ENCODE measurements at regions not wholly inside any gene's neighbourhood (a gene's known extent, or its start where the extent isn't known, plus 50 kb on each side); places are given as distances from the start of the nearest gene placed in this dataset.
A peak's percentile ranks its signal among the peaks of the same experiment; 100 is the strongest.

- no peaks in the 10 kb centered on the region for H3K4me1 ChIP-seq (ENCODE audit: insufficient read depth)
- H3K9me2 ChIP-seq (replicated peaks; ENCODE audit: insufficient read depth) = no peaks in the 10 kb centered on the region
- WGBS (ENCODE audit: low lambda C conversion rate, missing lambda C conversion rate) = 85% methylated on average over 30 of the region's 37 CpGs
- H4K20me1 ChIP-seq (ENCODE audit: insufficient read depth, poor library complexity, severe bottlenecking) = no peaks in the 10 kb centered on the region
- H3K27ac ChIP-seq = no peak overlapping the region
- no peaks in the 10 kb centered on the region for H3K79me2 ChIP-seq
- no peak overlapping the region for H2AFZ ChIP-seq
- DNase-seq (ENCODE audit: low spot score) = no peak
- TF ChIP-seq EZH2 (IDR thresholded peaks at IDR 0.05; ENCODE audit: borderline replicate concordance) (no peak), CTCF (IDR thresholded peaks at IDR 0.05; ENCODE audit: poor library complexity) (no peak), EZH2phosphoT487 (IDR thresholded peaks at IDR 0.05; ENCODE audit: low read depth, severe bottlenecking, unreplicated experiment) (no peak)
- H3K4me2 ChIP-seq = no peak overlapping the region
- H3K36me3 ChIP-seq (replicated peaks; ENCODE audit: insufficient read depth, low read depth) = no peaks in the 10 kb centered on the region
- no peaks in the 10 kb centered on the region for H3K9me3 ChIP-seq (ENCODE audit: low read depth)
- no peaks in the 10 kb centered on the region for H3K27me3 ChIP-seq
- H3K4me3 ChIP-seq = no peak overlapping the region
These were observed 58.6 kb downstream of the PHETA1 start for GRCh38 chr12:111310076-111310870.

GRCh38 chr12:111309584-111309983 lies 59.3 kb downstream of the PHETA1 start:
- Histone ChIP-seq H3K9me3 (ENCODE audit: low read depth) (no peaks in the 10 kb centered on the region), H3K4me2 (no peak overlapping the region), H3K36me3 (replicated peaks; ENCODE audit: insufficient read depth, low read depth) (no peaks in the 10 kb centered on the region), H3K79me2 (no peaks in the 10 kb centered on the region), H4K20me1 (ENCODE audit: insufficient read depth, poor library complexity, severe bottlenecking) (no peaks in the 10 kb centered on the region), H3K4me1 (ENCODE audit: insufficient read depth) (no peaks in the 10 kb centered on the region), H3K27ac (no peak overlapping the region), H3K9me2 (replicated peaks; ENCODE audit: insufficient read depth) (no peaks in the 10 kb centered on the region), H3K27me3 (no peaks in the 10 kb centered on the region), H3K4me3 (no peak overlapping the region), H2AFZ (no peak overlapping the region)
- TF ChIP-seq EZH2 (IDR thresholded peaks at IDR 0.05; ENCODE audit: borderline replicate concordance) = no peak
- TF ChIP-seq CTCF (IDR thresholded peaks at IDR 0.05; ENCODE audit: poor library complexity) = no peak
- TF ChIP-seq EZH2phosphoT487 (IDR thresholded peaks at IDR 0.05; ENCODE audit: low read depth, severe bottlenecking, unreplicated experiment) = no peak
- 89% methylated on average over 2 of the region's 3 CpGs for WGBS (ENCODE audit: low lambda C conversion rate, missing lambda C conversion rate)
- no peak for DNase-seq (ENCODE audit: low spot score)

- no peak for DNase-seq (ENCODE audit: low spot score)
- Histone ChIP-seq H3K4me3 (no peak overlapping the region), H3K9me2 (replicated peaks; ENCODE audit: insufficient read depth) (no peaks in the 10 kb centered on the region), H3K9me3 (ENCODE audit: low read depth) (no peaks in the 10 kb centered on the region), H3K4me2 (no peak overlapping the region), H3K27me3 (no peaks in the 10 kb centered on the region), H3K4me1 (ENCODE audit: insufficient read depth) (no peaks in the 10 kb centered on the region), H3K36me3 (replicated peaks; ENCODE audit: insufficient read depth, low read depth) (no peaks in the 10 kb centered on the region), H3K27ac (no peak overlapping the region), H3K79me2 (no peaks in the 10 kb centered on the region), H4K20me1 (ENCODE audit: insufficient read depth, poor library complexity, severe bottlenecking) (no peaks in the 10 kb centered on the region), H2AFZ (no peak overlapping the region)
- 85% methylated on average over 7 of the region's 7 CpGs for WGBS (ENCODE audit: low lambda C conversion rate, missing lambda C conversion rate)
- no peak for TF ChIP-seq EZH2phosphoT487 (IDR thresholded peaks at IDR 0.05; ENCODE audit: low read depth, severe bottlenecking, unreplicated experiment)
These were observed 60.4 kb downstream of the PHETA1 start for GRCh38 chr12:111308473-111308872.

- Histone ChIP-seq H3K36me3 (replicated peaks; ENCODE audit: insufficient read depth, low read depth) (no peaks in the 10 kb centered on the region), H4K20me1 (ENCODE audit: insufficient read depth, poor library complexity, severe bottlenecking) (no peaks in the 10 kb centered on the region), H3K4me2 (no peak overlapping the region), H3K27me3 (no peaks in the 10 kb centered on the region), H3K4me3 (no peak overlapping the region), H3K9me2 (replicated peaks; ENCODE audit: insufficient read depth) (no peaks in the 10 kb centered on the region), H3K79me2 (no peaks in the 10 kb centered on the region), H2AFZ (no peak overlapping the region), H3K9me3 (ENCODE audit: low read depth) (no peaks in the 10 kb centered on the region), H3K27ac (no peak overlapping the region), H3K4me1 (ENCODE audit: insufficient read depth) (no peaks in the 10 kb centered on the region)
- no peak for DNase-seq (ENCODE audit: low spot score)
- TF ChIP-seq CTCF (IDR thresholded peaks at IDR 0.05; ENCODE audit: poor library complexity) (peak; percentile 47), EZH2 (IDR thresholded peaks at IDR 0.05; ENCODE audit: borderline replicate concordance) (no peak)
- 70% methylated on average over 3 of the region's 3 CpGs for WGBS (ENCODE audit: low lambda C conversion rate, missing lambda C conversion rate)
These were observed 64.2 kb downstream of the PHETA1 start for GRCh38 chr12:111304642-111305071.

Measured in hepatocyte (in vitro differentiated cells).